Activated T-cell treated with anti-CD3 and anti-CD28 coated beads for 48 hours (primary cell): ENCODE measurements at regions not wholly inside any gene's neighbourhood (a gene's known extent, or its start where the extent isn't known, plus 50 kb on each side); places are given as distances from the start of the nearest gene placed in this dataset.

Experiments
- DNase-seq: peaks from one replicate; pipeline ENCODE4 v3.0.0-alpha.2; 2020; ENCODE audit warnings: low read depth

DNA sequence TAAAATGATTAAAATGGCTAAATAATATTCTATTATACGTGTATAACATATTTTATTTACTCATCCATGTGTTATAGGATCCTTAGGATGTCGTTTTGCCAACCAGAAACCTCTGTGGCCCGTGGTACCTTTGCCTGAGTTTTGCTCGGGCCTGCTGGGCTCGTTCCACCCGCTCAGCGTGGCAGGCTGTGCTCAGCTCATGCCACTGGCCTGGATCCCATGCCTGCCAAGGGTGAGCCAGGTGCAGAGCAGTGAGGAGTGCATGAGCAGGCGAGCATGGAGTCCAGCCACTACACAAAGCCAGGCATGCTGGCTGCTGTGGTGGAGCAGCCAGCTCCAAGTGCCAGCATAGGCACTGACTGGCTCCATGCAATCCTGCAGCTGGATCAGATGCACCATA, 417.2 kb downstream of the TTLL7 start:
- DNase-seq, result no peak

DNA sequence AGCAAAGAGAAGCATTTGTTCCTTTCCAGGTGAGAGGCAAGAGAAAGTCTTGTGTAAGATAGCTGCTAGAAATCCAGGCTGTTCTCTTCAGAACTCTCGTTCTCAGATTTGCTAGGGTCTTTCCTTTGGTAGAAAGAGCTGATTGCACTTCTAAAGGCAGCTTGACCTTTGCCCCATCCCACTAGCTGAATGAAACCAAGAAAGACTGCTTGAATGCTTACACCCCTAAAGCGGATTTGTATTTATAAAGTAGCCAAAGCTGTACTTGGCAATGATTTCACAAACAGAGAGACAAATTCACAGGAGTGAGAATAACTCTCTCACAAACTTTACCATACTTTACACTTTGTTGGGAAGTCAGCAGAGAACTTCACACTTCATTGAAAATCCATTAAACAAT, 424.1 kb downstream of the TTLL7 start:
- DNase-seq, result no peak

DNA sequence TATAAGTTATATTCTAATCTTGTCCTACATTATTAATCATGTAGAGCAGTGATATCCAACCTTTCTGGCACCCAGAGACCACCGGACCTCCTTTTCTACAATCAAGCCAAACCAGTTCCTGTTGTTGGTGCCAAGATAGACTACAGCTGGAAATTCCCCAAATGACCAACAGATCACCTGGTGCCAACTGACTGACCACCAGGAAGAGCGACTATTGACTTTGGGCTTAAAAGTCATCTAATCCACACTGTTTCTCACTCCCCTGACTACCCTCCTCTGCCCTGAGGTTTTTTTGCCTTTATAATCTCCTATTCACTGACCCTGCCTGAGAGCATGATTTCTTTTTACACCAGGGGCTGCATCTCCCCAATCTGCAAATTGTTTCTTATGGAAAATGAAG, 425.2 kb downstream of the TTLL7 start:
- DNase-seq, result no peak

GRCh38 chr1:83571536-83571935, 427.4 kb downstream of the TTLL7 start:
- DNase-seq, result no peak

DNA sequence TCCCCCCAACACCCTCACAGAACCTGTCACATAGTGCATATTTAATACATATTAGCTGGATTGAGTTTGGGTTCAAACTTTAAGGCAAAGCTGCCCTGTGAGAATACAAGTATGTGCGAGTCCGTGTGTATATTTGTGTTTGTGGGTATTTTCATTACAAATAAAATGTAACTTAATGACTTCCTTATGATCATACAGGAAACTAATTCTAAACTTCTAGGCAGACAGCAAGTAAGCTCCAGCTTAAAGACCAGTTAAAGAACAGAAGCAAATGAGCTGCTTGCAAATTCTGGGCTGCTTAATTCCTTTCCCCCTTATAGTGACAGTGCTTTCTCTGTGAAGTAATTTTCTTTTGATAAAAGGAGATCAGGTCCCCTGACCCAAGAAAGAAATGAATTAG, 437.6 kb downstream of the TTLL7 start:
- no peak for DNase-seq

DNA sequence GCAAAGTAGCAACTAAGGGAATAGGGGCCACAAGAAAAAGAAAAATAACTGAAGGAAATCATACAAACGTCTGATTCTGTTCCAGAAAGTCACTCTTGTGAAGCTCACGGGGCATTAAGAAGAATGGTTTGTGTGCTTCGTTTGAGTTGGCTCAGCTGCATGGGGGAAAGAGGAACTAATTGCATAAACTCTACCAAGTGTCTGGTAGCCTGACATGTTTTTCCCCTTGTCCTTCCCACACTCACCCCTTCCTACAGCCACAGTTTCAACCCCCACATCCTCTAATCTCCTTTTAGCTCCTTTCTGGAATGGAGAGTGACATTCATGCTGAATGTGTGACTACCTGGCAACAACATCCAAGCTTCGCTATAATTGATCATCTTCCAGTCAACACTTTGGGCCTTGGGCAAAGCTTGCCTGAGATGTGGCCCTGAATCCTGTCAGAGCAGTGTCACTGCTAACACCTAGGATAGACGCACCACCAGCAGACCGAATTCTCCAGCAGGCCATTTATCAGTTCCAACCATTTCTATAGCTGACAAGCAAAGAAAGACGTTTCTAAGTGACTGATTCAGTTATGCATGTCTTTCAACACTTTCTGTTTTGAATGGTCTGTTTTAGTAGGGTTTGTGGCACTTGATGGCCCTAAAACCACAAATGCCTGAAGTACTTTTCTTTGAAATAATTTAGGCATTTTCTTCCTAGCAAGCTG, 439.6 kb downstream of the TTLL7 start:
- no peak for DNase-seq

DNA sequence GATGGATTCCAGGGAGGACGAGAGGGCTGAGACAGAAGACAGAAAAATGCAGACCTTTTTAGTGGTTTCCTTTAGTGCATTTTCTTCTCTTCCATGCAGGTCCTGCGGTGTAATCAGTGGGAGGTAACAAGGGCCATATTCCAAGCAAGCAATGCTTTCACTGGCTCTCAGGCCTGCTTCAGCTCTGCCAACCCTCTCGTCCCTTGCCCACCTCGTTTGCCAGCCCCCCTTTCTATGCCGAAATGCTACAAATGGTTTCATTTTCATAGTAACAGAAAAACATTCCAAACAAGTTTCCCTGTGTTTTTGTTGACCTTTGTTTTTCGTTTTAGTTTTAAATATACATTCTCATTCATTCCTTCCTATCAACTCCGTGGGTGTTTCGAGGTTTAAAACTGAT, 443.1 kb downstream of the TTLL7 start:
- DNase-seq, result no peak

DNA sequence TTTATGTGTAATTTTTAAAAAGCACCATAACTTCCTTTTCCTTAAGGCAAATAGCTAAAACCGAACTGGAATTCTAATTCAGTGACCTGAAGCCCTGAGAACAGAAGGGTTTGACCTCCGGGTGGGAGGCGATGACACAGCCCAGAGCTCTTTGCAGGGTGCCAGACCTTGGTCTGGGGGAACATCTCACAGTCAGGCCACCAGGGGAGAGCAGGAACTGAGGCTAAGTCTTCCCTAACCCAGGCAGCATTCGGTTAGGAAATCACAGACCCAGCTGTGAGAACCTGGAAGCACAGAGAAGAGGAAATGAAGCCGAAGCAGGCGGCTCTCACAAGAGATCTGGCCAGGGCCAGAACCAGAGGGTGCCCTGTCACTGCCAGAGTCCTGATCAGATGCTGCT, 444.8 kb downstream of the TTLL7 start:
- DNase-seq, result no peak

- DNase-seq, result no peak
Observed at GRCh38 chr1:83552820-83553219, 446.1 kb downstream of the TTLL7 start.

GRCh38 chr1:83548311-83548710, 450.6 kb downstream of the TTLL7 start:
- DNase-seq, result no peak

DNA sequence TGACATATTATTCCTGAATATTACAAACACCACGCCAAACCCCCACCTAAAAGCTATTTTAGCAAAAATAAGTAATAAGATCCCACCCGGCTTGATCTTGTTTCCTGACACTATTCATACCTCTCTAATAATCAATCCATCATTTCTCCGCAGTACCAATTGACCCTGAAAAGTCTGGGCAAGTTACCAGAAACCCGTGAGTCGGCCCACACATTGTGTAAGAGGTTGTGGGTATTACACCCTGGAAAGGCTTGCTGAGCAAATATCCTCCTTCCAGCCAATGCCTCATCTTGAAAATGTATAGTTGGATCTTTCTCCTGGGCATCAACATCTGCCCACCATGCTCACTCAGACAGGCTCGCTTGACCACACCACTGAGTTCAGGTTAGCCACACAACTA, 451.0 kb downstream of the TTLL7 start:
- no peak for DNase-seq

DNA sequence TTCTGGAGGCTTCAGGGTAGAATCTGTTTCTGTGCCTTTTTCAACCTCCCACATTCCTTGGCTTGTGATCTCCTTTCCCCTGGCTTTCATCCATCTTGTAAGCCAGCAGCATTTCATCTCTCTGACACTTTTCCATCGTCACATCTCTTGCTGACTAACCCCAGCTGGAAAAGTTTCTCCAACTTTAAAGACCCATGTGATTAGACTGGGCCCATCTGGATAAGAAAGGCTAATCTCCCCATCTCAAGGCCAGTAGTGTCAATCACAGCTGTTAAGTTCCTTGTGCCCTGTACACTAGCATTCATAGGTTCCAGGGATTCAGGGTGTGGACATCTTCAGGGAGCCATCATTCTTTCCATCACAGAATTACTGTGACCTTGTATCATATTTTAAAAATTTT, 452.1 kb downstream of the TTLL7 start:
- no peak for DNase-seq

- no peak for DNase-seq
Observed at GRCh38 chr1:83545066-83545862, 453.7 kb downstream of the TTLL7 start.

- DNase-seq, result no peak
Observed at GRCh38 chr1:83543222-83543973, 455.5 kb downstream of the TTLL7 start.

- no peak for DNase-seq
Observed at GRCh38 chr1:83531521-83532309, 467.2 kb downstream of the TTLL7 start.

- no peak for DNase-seq
Observed at GRCh38 chr1:83530506-83530905, 468.4 kb downstream of the TTLL7 start.

GRCh38 chr1:83527987-83528386, 470.9 kb downstream of the TTLL7 start:
- DNase-seq, result no peak

DNA sequence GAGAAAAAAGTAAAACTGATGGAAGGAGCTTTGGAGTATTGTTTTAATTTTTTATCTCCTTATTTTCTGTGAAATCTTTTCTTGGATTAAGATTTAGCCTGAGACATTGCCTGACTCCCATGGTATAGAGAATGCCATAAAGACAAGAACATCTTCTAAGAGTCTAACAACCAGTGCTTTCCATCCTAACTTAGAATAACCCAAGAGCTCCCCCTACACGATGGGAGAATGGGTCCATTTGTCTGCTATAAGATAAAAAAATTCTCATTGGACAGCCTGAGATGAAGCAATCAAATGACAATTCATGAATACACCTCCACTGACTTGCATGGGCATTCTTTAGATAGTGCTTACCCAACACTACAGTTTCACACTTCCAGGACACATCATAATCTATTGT, 478.1 kb downstream of the TTLL7 start:
- DNase-seq, result no peak

- DNase-seq, result no peak
Observed at GRCh38 chr1:83516369-83516768, 482.6 kb downstream of the TTLL7 start.

DNA sequence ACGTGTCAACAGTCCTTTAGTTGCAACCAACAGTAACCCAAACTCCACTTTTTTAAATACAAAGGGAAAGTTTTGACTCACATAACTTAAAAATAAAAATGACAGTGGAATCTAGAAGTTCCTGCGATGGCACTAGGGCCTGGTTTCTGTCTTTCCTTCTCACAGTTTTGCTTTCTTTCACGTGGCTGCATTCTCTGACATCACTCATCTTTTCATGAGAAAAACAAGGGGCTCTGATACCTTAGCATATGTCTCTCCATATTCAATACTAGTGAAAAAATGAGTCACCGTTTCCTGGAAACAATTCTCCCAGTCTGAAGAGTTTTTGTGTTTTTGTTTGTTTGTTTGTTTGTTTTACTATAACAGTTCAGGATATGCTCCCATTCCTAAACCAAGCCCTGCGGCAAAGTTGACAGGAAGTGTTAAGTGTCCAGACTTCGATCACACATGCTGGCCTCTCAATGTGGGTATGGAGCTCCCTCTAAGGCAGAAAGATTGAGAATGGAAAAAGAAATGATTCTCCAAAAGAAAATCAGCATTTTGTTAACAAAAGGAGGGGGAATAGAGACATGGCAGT, 483.3 kb downstream of the TTLL7 start:
- DNase-seq, result no peak

GRCh38 chr1:83512373-83513193, 486.3 kb downstream of the TTLL7 start:
- DNase-seq, result no peak
